ENCODE measurements at regions not wholly inside any gene's neighbourhood (a gene's known extent, or its start where the extent isn't known, plus 50 kb on each side); places are given as distances from the start of the nearest gene placed in this dataset.
"Not testable (repeated sequence)": the region's sequence is repeated elsewhere in the genome, so short reads cannot be mapped to it uniquely, and the experiment has no call there.

GRCh38 chr6:139965393-139965792 lies 590.9 kb upstream of the CITED2 start:
- H3K4me3 ChIP-seq (ENCODE audit: low read depth in 1 of 5, low read length in 5 of 5), result no peak overlapping the region
- no peaks in the 10 kb centered on the region for H3K9me3 ChIP-seq (ENCODE audit: control insufficient read depth in 5 of 5, low read length in 5 of 5)
- no peaks in the 10 kb centered on the region for H3K36me3 ChIP-seq (ENCODE audit: control insufficient read depth in 5 of 5, insufficient read depth in 5 of 5, low read length in 5 of 5)
- peaks cover 0 to 9% (median 0%) of the 10 kb centered on the region in 5 donors for H3K4me1 ChIP-seq (ENCODE audit: control insufficient read depth in 5 of 5, insufficient read depth in 5 of 5, low read length in 5 of 5)
- H3K9ac ChIP-seq (ENCODE audit: low read length in 5 of 5), result no peak overlapping the region
- no peaks in the 10 kb centered on the region for H3K27me3 ChIP-seq (ENCODE audit: control insufficient read depth in 5 of 5, insufficient read depth in 4 of 5, low read length in 5 of 5)
- no peak overlapping the region for H3K27ac ChIP-seq (ENCODE audit: low read depth, low read length)

GRCh38 chr6:139964737-139965136 lies 590.3 kb upstream of the CITED2 start:
- H3K4me1 ChIP-seq (ENCODE audit: control insufficient read depth in 5 of 5, insufficient read depth in 5 of 5, low read length in 5 of 5), result peaks cover 0 to 9% (median 0%) of the 10 kb centered on the region in 5 donors
- no peak overlapping the region for H3K9ac ChIP-seq (ENCODE audit: low read length in 5 of 5)
- no peaks in the 10 kb centered on the region for H3K9me3 ChIP-seq (ENCODE audit: control insufficient read depth in 5 of 5, low read length in 5 of 5)
- H3K27ac ChIP-seq (ENCODE audit: low read depth, low read length), result no peak overlapping the region
- no peaks in the 10 kb centered on the region for H3K36me3 ChIP-seq (ENCODE audit: control insufficient read depth in 5 of 5, insufficient read depth in 5 of 5, low read length in 5 of 5)
- H3K27me3 ChIP-seq (ENCODE audit: control insufficient read depth in 5 of 5, insufficient read depth in 4 of 5, low read length in 5 of 5), result no peaks in the 10 kb centered on the region
- H3K4me3 ChIP-seq (ENCODE audit: low read depth in 1 of 5, low read length in 5 of 5), result no peak overlapping the region

GRCh38 chr6:139962654-139963347 lies 588.4 kb upstream of the CITED2 start:
- Histone ChIP-seq H3K36me3 (ENCODE audit: control insufficient read depth in 5 of 5, insufficient read depth in 5 of 5, low read length in 5 of 5) (no peaks in the 10 kb centered on the region), H3K27ac (ENCODE audit: low read depth, low read length) (no peak overlapping the region), H3K4me1 (ENCODE audit: control insufficient read depth in 5 of 5, insufficient read depth in 5 of 5, low read length in 5 of 5) (peaks cover 0 to 9% (median 0%) of the 10 kb centered on the region in 5 donors), H3K9ac (ENCODE audit: low read length in 5 of 5) (no peak overlapping the region), H3K27me3 (ENCODE audit: control insufficient read depth in 5 of 5, insufficient read depth in 4 of 5, low read length in 5 of 5) (no peaks in the 10 kb centered on the region), H3K4me3 (ENCODE audit: low read depth in 1 of 5, low read length in 5 of 5) (no peak overlapping the region), H3K9me3 (ENCODE audit: control insufficient read depth in 5 of 5, low read length in 5 of 5) (no peaks in the 10 kb centered on the region)

- Histone ChIP-seq H3K9me3 (ENCODE audit: control insufficient read depth in 5 of 5, low read length in 5 of 5) (no peaks in the 10 kb centered on the region), H3K4me1 (ENCODE audit: control insufficient read depth in 5 of 5, insufficient read depth in 5 of 5, low read length in 5 of 5) (peaks cover 0 to 9% (median 0%) of the 10 kb centered on the region in 5 donors), H3K9ac (ENCODE audit: low read length in 5 of 5) (no peak overlapping the region), H3K27ac (ENCODE audit: low read depth, low read length) (no peak overlapping the region), H3K4me3 (ENCODE audit: low read depth in 1 of 5, low read length in 5 of 5) (no peak overlapping the region), H3K27me3 (ENCODE audit: control insufficient read depth in 5 of 5, insufficient read depth in 4 of 5, low read length in 5 of 5) (no peaks in the 10 kb centered on the region), H3K36me3 (ENCODE audit: control insufficient read depth in 5 of 5, insufficient read depth in 5 of 5, low read length in 5 of 5) (no peaks in the 10 kb centered on the region)
These were observed 586.7 kb upstream of the CITED2 start for GRCh38 chr6:139961190-139961589.

- Histone ChIP-seq H3K9me3 (ENCODE audit: control insufficient read depth in 5 of 5, low read length in 5 of 5) (no peaks in the 10 kb centered on the region), H3K27me3 (ENCODE audit: control insufficient read depth in 5 of 5, insufficient read depth in 4 of 5, low read length in 5 of 5) (no peaks in the 10 kb centered on the region), H3K27ac (ENCODE audit: low read depth, low read length) (no peak overlapping the region), H3K4me1 (ENCODE audit: control insufficient read depth in 5 of 5, insufficient read depth in 5 of 5, low read length in 5 of 5) (peaks cover 0 to 9% (median 0%) of the 10 kb centered on the region in 5 donors), H3K36me3 (ENCODE audit: control insufficient read depth in 5 of 5, insufficient read depth in 5 of 5, low read length in 5 of 5) (no peaks in the 10 kb centered on the region), H3K4me3 (ENCODE audit: low read depth in 1 of 5, low read length in 5 of 5) (no peak overlapping the region), H3K9ac (ENCODE audit: low read length in 5 of 5) (no peak overlapping the region)
These were observed 586.2 kb upstream of the CITED2 start for GRCh38 chr6:139960671-139961070.

GRCh38 chr6:139955366-139956155 lies 581.1 kb upstream of the CITED2 start:
- H3K36me3 ChIP-seq (ENCODE audit: control insufficient read depth in 5 of 5, insufficient read depth in 5 of 5, low read length in 5 of 5), result no peaks in the 10 kb centered on the region
- H3K27ac ChIP-seq (ENCODE audit: low read depth, low read length), result no peak overlapping the region
- H3K4me3 ChIP-seq (ENCODE audit: low read depth in 1 of 5, low read length in 5 of 5), result no peak overlapping the region
- H3K27me3 ChIP-seq (ENCODE audit: control insufficient read depth in 5 of 5, insufficient read depth in 4 of 5, low read length in 5 of 5), result no peaks in the 10 kb centered on the region
- H3K9me3 ChIP-seq (ENCODE audit: control insufficient read depth in 5 of 5, low read length in 5 of 5), result peaks cover 0 to 5% (median 3%) of the 10 kb centered on the region in 5 donors
- no peak overlapping the region for H3K9ac ChIP-seq (ENCODE audit: low read length in 5 of 5)
- no peaks in the 10 kb centered on the region for H3K4me1 ChIP-seq (ENCODE audit: control insufficient read depth in 5 of 5, insufficient read depth in 5 of 5, low read length in 5 of 5)

GRCh38 chr6:139954463-139955071 lies 580.1 kb upstream of the CITED2 start:
- H3K9ac ChIP-seq (ENCODE audit: low read length in 5 of 5), result no peak overlapping the region
- H3K27ac ChIP-seq (ENCODE audit: low read depth, low read length), result no peak overlapping the region
- no peaks in the 10 kb centered on the region for H3K36me3 ChIP-seq (ENCODE audit: control insufficient read depth in 5 of 5, insufficient read depth in 5 of 5, low read length in 5 of 5)
- H3K9me3 ChIP-seq (ENCODE audit: control insufficient read depth in 5 of 5, low read length in 5 of 5), result peaks cover 1 to 9% (median 4%) of the 10 kb centered on the region in 5 donors
- H3K4me1 ChIP-seq (ENCODE audit: control insufficient read depth in 5 of 5, insufficient read depth in 5 of 5, low read length in 5 of 5), result no peaks in the 10 kb centered on the region
- no peak overlapping the region for H3K4me3 ChIP-seq (ENCODE audit: low read depth in 1 of 5, low read length in 5 of 5)
- no peaks in the 10 kb centered on the region for H3K27me3 ChIP-seq (ENCODE audit: control insufficient read depth in 5 of 5, insufficient read depth in 4 of 5, low read length in 5 of 5)

GRCh38 chr6:139953780-139954179 lies 579.3 kb upstream of the CITED2 start:
- H3K9ac ChIP-seq (ENCODE audit: low read length in 5 of 5); H3K27ac ChIP-seq (ENCODE audit: low read depth, low read length); H3K27me3 ChIP-seq (ENCODE audit: control insufficient read depth in 5 of 5, insufficient read depth in 4 of 5, low read length in 5 of 5); H3K4me3 ChIP-seq (ENCODE audit: low read depth in 1 of 5, low read length in 5 of 5); H3K4me1 ChIP-seq (ENCODE audit: control insufficient read depth in 5 of 5, insufficient read depth in 5 of 5, low read length in 5 of 5); H3K36me3 ChIP-seq (ENCODE audit: control insufficient read depth in 5 of 5, insufficient read depth in 5 of 5, low read length in 5 of 5): not testable (repeated sequence)
- H3K9me3 ChIP-seq (ENCODE audit: control insufficient read depth in 5 of 5, low read length in 5 of 5), result peaks cover 3 to 11% (median 6%) of the 10 kb centered on the region in 5 donors

GRCh38 chr6:139951172-139951571 lies 576.7 kb upstream of the CITED2 start:
- Histone ChIP-seq H3K27ac (ENCODE audit: low read depth, low read length) (no peak overlapping the region), H3K36me3 (ENCODE audit: control insufficient read depth in 5 of 5, insufficient read depth in 5 of 5, low read length in 5 of 5) (no peaks in the 10 kb centered on the region), H3K4me3 (ENCODE audit: low read depth in 1 of 5, low read length in 5 of 5) (no peak overlapping the region), H3K9ac (ENCODE audit: low read length in 5 of 5) (no peak overlapping the region), H3K4me1 (ENCODE audit: control insufficient read depth in 5 of 5, insufficient read depth in 5 of 5, low read length in 5 of 5) (no peaks in the 10 kb centered on the region), H3K9me3 (ENCODE audit: control insufficient read depth in 5 of 5, low read length in 5 of 5) (peaks cover 3 to 11% (median 6%) of the 10 kb centered on the region in 5 donors), H3K27me3 (ENCODE audit: control insufficient read depth in 5 of 5, insufficient read depth in 4 of 5, low read length in 5 of 5) (no peaks in the 10 kb centered on the region)

GRCh38 chr6:139944976-139945375 lies 570.5 kb upstream of the CITED2 start:
- H3K9ac ChIP-seq (ENCODE audit: low read length in 5 of 5), result no peak overlapping the region
- no peak overlapping the region for H3K27ac ChIP-seq (ENCODE audit: low read depth, low read length)
- H3K9me3 ChIP-seq (ENCODE audit: control insufficient read depth in 5 of 5, low read length in 5 of 5), result peaks cover 0 to 7% (median 3%) of the 10 kb centered on the region in 5 donors
- peaks cover 0 to 37% (median 17%) of the 10 kb centered on the region in 5 donors for H3K4me1 ChIP-seq (ENCODE audit: control insufficient read depth in 5 of 5, insufficient read depth in 5 of 5, low read length in 5 of 5)
- H3K36me3 ChIP-seq (ENCODE audit: control insufficient read depth in 5 of 5, insufficient read depth in 5 of 5, low read length in 5 of 5), result no peaks in the 10 kb centered on the region
- no peak overlapping the region for H3K4me3 ChIP-seq (ENCODE audit: low read depth in 1 of 5, low read length in 5 of 5)
- H3K27me3 ChIP-seq (ENCODE audit: control insufficient read depth in 5 of 5, insufficient read depth in 4 of 5, low read length in 5 of 5), result no peaks in the 10 kb centered on the region
